ENCODE measurements at regions not wholly inside any gene's neighbourhood (a gene's known extent, or its start where the extent isn't known, plus 50 kb on each side); places are given as distances from the start of the nearest gene placed in this dataset.

DNA sequence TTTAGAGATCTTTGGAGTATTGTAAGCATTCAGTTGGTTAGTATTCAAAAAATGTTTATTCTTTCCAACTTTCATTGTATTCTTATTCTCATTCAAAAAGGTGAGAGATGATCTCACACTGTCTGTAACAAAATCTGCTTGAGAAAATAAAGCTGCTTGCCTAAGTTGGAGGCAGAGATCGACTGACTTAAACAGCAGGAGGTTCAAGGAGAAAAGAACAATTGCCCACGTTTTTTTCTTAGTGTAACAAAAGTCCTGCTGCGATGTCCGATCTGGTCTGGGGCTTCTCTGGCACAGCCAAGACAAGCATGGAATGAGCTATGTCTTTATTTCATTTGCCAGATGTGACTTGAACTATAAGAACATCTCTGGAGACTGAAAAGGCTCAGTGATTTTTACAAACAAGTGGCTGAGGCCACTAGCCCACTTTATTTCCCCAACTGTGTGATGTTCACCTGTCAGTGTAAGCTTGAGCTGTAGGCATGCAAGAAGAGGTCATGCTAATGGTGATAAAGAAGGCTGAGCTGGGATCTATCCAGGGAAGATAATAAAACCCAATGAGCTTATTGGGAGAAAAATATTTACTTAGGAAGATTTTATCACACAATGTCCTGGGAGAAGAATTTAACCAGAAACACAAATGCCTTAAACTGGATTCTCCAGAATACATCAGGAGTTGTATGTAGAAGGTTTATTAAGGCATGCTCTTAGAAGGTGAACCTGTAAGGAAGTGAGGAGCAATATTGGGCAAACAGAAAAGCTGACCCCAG, 580.1 kb upstream of the BTBD3 start:
- TF ChIP-seq, protein P1, sequence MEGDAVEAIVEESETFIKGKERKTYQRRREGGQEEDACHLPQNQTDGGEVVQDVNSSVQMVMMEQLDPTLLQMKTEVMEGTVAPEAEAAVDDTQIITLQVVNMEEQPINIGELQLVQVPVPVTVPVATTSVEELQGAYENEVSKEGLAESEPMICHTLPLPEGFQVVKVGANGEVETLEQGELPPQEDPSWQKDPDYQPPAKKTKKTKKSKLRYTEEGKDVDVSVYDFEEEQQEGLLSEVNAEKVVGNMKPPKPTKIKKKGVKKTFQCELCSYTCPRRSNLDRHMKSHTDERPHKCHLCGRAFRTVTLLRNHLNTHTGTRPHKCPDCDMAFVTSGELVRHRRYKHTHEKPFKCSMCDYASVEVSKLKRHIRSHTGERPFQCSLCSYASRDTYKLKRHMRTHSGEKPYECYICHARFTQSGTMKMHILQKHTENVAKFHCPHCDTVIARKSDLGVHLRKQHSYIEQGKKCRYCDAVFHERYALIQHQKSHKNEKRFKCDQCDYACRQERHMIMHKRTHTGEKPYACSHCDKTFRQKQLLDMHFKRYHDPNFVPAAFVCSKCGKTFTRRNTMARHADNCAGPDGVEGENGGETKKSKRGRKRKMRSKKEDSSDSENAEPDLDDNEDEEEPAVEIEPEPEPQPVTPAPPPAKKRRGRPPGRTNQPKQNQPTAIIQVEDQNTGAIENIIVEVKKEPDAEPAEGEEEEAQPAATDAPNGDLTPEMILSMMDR (IDR thresholded peaks at IDR 0.05; ENCODE audit: low read depth, low read length), result no peak
- no peak for TF ChIP-seq EZH2phosphoT487 (IDR thresholded peaks at IDR 0.05; ENCODE audit: low read depth)

Measured in OCI-LY3 (cell line).